Daoy (cell line): ENCODE measurements at regions not wholly inside any gene's neighbourhood (a gene's known extent, or its start where the extent isn't known, plus 50 kb on each side); places are given as distances from the start of the nearest gene placed in this dataset.

ENCODE experiments used
- DNase-seq: peaks from one replicate; pipeline ENCODE4 v3.0.0-alpha.2; 2015; ENCODE audit warnings: low read depth

DNA sequence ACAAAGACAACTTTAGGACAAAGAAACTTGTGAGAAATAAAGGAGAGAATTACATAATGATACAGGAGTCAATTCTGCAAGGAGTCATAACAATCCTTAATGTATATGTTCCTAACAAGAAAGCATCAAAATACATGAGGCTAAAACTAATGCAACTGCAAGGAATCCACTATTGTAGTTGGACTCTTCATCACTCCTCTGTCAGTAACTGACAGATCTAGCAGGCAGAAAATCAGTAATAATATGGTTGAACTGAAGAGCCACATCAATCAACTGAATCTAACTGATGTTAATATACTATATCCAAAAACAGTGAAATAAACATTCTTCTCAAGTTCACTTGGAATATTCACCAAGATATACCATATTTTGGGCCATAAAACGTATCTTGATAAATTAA lies 1806.4 kb upstream of the CELF4 start:
- DNase-seq = no peak

- no peak for DNase-seq
Observed at GRCh38 chr18:39366656-39367055, 1801.1 kb upstream of the CELF4 start.

GRCh38 chr18:39365836-39366485 lies 1800.4 kb upstream of the CELF4 start:
- DNase-seq = no peak

DNA sequence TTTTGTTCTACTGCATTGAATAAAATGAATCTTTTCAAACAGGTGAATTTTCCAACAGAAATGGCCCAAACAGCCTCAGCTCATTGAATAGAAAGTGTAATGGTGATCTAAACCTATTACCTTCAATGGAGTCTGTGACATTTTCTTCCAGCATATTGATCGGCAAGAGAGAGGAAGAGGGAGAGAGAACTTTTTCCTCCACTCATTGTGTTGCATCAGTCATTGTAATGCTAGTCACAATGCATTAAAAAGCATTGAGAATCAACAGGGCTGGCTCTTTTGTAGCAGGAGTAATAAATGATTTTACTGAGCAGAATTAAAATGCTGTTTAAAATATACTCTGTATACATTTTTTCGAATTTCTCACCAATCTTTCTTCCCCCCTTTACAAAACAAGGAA lies 1794.5 kb upstream of the CELF4 start:
- no peak for DNase-seq

DNA sequence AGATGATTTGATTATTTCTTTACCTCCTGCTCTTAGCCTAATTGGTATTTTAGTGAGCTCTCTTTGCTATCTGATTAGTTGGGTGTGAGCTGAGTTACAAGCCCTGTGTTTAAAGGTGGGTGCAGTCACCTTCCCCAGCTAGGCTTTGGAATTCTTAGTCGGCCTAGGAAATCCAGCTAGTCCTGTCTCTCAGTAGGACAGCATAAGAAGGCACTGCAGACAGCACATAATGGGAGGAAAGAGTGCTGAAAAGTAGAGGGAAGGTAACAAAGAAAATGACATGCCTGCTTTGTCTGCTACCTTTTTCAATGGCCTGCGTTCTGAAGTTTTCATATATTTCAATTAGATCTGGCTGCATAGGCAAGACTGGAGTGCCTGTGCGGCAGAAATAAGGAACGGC lies 1794.0 kb upstream of the CELF4 start:
- DNase-seq = no peak

DNA sequence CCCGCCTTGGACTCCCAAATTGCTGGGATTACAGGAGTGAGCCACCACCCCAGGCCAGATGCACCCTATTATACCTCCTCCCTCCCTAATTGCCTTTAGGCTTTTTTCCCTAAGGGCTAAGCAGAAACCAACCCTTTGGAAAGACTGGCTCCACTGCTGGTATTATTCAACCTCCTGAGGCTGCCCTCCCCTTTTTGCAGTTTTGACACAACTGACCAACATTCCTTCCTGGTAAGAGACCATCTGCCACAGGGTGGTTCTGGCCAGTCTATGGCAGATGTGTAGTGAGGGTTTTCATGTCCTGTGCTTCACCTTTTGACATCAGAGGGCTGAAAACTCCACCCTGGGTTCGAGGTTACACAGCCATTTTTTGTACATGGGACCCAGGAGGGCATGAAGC lies 1785.3 kb upstream of the CELF4 start:
- no peak for DNase-seq

DNA sequence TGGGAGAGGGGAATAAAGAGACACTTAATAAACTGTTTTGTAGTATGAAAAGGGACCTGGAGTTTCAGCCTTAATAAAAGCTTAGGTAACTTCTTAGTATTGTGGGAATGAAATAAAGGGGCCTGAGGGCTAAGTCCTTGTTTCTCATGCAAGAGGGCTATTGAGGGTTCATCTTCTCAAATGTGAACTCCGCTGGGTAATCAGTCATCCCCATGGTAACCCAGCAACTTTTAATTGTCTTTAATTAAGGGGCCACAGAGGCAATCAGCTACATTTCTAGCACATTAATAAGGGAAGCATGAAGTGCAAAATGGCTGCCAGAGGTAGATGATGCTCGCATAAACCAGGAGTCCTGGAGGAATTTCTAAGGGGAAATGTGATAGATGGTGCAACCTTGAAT lies 1784.2 kb upstream of the CELF4 start:
- DNase-seq = no peak

GRCh38 chr18:39348757-39349156 lies 1783.2 kb upstream of the CELF4 start:
- DNase-seq = no peak

DNA sequence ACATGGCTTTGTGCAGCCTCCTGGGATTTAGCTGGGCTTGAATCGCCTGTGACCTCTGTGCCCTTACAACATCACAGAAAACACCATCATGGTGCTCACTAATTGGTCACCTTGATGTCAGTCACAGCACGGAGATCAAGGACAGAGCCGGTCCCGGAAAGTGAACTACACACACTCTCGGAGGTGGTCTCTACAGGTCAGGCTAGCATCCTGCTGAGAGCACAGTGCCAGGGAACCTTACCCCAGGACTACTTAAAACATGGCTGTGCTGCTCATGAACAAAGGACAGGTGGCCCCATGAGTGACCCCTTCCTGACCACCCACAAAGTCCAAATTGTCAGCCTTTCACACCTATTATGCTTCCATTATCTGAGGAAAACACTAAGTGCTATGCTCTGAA lies 1782.1 kb upstream of the CELF4 start:
- DNase-seq = no peak

- no peak for DNase-seq
Observed at GRCh38 chr18:39346916-39347315, 1781.3 kb upstream of the CELF4 start.

- no peak for DNase-seq
Observed at GRCh38 chr18:39345321-39345720, 1779.7 kb upstream of the CELF4 start.

DNA sequence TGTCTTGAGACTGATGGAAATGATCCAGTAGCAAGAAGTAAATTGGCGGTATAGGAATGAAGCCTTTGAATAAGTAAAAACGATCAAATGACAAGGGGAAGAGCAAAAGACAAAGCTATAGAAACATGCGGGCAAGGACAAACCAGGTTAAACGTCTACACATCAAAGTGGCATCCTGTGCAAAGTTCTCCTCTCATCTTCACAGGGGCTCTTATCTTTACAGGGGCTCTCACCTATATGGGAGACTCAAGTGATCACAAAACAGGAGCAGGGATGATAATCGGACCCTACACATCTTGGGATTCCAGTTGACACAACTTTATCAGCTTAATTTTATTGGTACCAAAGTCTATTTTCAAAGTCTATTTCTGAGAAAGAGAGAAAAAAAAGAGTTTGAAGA lies 1778.9 kb upstream of the CELF4 start:
- no peak for DNase-seq

DNA sequence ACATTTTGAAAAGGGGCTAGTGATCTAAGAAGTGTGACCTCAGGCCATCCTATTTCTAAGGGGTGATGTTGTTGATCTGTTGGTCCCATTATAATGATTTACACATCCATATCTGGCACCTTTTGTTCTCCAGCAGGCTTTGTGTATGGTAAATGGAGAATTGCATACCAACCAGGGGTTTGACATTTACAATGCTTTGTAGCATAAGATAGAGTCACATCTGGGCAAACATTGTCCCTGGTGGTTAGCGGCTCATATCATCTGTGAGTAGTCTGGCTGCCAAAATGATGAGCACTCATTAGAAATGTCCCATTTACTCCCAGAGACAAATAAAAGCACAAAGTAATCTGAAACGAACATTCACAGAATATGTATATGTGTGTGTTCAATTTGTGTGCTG lies 1775.5 kb upstream of the CELF4 start:
- no peak for DNase-seq

GRCh38 chr18:39340418-39340817 lies 1774.8 kb upstream of the CELF4 start:
- DNase-seq = no peak

DNA sequence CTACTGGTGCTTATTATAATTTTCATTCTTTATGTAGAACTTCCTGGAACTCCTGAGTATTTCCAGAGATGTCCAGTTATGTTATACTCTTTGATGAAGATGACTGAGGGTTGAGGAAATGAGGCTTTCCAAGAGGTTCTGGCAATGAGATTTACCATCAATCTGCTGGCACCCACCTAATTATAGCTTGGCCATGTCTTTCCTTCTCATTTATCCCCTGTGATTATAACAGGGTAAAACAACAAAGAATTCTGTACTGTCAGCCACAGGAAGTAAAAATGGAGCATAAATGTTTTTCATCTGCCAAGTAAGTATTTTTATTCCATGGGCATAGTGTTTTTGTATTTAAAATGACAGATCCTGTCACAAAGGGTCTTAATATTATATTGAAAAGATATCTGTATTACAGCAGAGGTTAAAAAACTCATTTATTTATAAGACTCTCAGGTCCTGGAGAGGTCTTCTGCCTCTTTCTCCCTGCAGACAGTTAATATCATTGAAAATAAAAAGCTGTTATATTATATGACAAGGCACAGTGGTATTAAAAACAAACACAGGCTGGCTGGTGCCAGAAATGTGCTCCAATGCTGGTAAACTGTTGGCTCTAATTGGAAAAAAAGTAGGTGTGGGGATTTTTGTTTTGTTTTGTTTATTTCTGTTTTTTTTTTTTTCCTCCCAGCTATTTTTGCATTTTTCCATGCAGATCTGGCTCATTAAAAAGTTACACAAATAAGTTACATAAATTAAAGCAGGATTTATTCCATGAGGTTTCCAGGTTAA lies 1764.1 kb upstream of the CELF4 start:
- DNase-seq = no peak

DNA sequence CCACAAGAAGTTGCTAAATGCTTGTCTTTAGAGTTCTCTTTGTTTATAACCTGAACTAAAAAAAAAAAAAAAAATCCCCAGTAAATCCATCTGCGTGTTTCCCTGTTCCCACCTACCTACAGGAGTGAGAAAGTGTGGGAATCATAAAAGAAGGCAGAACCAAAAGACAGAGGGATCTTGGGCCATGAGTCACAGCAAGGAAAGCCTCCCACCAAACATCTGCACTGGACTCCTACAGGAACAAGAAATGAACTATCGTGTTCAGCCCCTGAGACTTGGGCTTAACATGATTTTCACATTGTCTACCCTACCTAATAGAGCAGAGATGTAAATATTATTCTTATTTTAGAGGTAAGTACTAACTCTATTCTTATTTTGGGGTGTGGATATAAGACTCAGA lies 1761.2 kb upstream of the CELF4 start:
- DNase-seq = no peak

DNA sequence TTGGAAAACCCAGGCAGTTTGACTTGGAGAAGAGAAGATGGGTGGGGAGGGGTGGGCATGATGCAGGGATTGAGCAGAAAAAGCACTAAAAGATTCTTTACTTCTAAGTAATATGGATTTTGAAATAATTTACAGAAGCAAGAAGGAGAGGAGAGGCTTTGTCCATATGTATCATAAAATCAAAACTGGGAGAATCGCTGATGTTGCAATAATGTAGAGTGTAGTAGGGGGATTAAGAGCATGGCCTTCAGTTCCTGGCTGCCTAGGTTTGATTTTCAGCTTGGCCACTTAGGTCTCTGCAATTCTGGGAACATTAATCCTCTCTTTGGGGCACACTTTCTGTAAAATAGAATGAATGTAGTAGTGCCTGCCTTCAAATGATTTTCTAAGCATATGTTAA lies 1760.4 kb upstream of the CELF4 start:
- no peak for DNase-seq

DNA sequence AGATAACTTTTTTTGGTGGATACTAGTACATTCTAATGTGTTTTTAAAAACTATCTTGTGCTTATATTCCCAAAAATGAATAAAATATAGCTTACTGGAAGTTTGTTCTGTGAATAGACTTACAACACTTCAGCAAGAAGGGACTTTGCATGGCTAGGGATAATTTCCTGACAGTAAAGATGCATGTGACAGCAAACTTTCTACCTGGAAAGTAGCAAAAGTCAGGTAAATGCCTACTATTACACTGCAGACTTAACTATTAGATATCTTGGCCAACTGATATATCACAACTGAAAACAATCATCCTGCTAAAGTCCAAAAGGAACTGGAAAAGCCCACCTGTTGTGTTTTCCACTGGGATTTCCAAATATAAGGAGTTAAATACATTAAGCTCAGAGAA lies 1753.5 kb upstream of the CELF4 start:
- DNase-seq = no peak

DNA sequence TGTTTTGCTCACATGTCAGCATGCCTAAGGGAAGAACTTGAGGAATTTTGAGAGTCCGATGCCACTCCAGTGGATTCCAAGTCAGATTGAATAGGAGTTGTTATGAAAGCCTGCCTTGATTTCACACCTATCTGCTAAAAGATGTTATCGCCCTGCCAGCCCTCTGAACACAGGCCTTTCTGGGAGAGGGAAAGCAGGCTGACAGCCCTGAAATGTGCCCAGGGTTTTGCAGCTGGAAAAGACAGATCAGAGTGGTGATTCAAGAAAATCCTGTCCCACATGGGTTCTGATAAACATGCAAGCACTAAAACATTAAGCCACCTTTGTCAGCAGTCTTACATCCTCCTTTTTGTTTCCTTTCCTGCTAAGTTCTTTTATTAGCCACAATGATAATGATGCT lies 1752.9 kb upstream of the CELF4 start:
- no peak for DNase-seq

GRCh38 chr18:39318008-39318407 lies 1752.4 kb upstream of the CELF4 start:
- DNase-seq = no peak

GRCh38 chr18:39314595-39314994 lies 1749.0 kb upstream of the CELF4 start:
- no peak for DNase-seq

- DNase-seq = no peak
Observed at GRCh38 chr18:39313992-39314391, 1748.4 kb upstream of the CELF4 start.

DNA sequence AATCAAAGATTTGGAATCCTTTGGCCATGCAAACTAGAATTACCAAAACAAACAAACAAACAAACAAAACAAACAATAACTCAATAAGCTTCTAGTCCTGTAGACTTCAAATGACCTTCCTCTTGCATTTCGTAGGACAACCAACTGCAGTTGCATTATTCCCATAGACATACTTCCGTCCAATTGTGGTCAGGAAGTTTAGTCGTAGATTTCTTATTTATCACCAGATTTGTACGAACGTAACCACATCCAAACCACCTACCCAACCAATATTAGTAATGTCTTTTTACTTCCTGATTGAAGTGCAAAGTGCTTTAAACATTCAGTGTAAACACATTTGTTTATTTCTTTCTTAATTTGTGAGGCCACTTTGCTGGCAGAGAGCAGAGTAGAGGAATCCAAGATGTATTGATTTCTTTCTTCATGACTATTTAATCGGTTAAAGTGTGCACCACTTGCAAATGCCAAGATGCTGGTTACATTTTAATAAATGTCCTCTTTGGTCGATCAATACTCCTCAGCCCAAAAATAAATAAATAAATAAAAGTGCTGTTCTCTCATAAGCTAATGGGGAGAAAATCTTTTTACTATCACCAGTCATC lies 1745.6 kb upstream of the CELF4 start:
- DNase-seq = no peak
